Astrocyte of the cerebellum (primary cell): ENCODE measurements at regions not wholly inside any gene's neighbourhood (a gene's known extent, or its start where the extent isn't known, plus 50 kb on each side); places are given as distances from the start of the nearest gene placed in this dataset.

ENCODE experiments used
- DNase-seq: peaks from one replicate; pipeline ENCODE4 v3.0.0-alpha.2; 2011; ENCODE audit warnings: low read depth
- H3K4me3 ChIP-seq: 2 replicates; pipeline ENCODE4 v1.5.1; 2011; ENCODE audit warnings: mild to moderate bottlenecking, low read depth, low read length, moderate library complexity
- in situ Hi-C: cut with HindIII; loops from 2 replicates; pipeline ENCODE4 v1.10.0; 2017; ENCODE audit warnings: low sequenced_read_pairs
- TF ChIP-seq, protein P1 (sequence below): IDR thresholded peaks from 2 replicates; pipeline ENCODE4 v1.5.1; 2012; ENCODE audit warnings: low read length, low read depth, moderate library complexity, mild to moderate bottlenecking; ENCODE audit errors: missing control alignments

DNA sequence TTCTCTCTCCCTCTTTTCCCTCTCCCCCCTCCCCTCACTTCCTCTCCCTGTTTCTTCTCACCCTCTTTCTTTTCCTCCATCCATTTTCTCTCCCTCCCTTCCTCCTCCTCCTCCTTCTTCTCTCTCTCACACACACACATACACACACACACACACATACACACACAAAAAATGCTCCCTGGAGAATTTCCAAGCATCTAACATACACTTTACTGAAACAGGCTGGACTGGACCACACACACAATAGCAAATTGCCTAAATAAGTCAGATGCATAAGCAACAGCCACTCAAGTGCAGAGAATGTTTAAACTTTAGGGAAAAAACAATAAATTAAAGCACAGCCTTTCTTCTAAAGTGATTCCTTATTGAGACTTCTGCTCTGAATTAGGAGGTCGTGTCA, 267.7 kb downstream of the FGFR2 start:
- TF ChIP-seq, protein P1, sequence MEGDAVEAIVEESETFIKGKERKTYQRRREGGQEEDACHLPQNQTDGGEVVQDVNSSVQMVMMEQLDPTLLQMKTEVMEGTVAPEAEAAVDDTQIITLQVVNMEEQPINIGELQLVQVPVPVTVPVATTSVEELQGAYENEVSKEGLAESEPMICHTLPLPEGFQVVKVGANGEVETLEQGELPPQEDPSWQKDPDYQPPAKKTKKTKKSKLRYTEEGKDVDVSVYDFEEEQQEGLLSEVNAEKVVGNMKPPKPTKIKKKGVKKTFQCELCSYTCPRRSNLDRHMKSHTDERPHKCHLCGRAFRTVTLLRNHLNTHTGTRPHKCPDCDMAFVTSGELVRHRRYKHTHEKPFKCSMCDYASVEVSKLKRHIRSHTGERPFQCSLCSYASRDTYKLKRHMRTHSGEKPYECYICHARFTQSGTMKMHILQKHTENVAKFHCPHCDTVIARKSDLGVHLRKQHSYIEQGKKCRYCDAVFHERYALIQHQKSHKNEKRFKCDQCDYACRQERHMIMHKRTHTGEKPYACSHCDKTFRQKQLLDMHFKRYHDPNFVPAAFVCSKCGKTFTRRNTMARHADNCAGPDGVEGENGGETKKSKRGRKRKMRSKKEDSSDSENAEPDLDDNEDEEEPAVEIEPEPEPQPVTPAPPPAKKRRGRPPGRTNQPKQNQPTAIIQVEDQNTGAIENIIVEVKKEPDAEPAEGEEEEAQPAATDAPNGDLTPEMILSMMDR = no peak
- DNase-seq = no peak
- in situ Hi-C loops = no loop called here
- H3K4me3 ChIP-seq = no peak overlapping the region

DNA sequence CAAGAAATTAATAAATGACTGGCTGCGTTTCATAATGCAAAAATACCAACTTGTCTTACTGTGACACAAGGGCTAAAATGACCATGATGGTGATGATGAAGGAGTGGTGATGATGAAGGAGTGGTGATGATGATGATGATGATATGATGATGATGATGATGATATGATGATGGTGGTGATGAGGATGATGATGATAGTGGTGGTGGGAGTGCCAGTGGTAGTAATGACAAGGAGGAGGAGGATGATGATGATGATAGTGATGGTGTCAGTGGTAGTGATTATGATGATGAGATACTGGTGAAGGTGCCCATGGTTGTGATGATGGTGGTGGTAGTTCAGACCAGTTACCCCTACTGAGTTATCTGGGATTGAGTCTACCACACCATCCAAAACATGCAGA, 265.9 kb downstream of the FGFR2 start:
- in situ Hi-C loops = no loop called here
- DNase-seq = no peak
- no peak overlapping the region for H3K4me3 ChIP-seq
- TF ChIP-seq, protein P1 = no peak

DNA sequence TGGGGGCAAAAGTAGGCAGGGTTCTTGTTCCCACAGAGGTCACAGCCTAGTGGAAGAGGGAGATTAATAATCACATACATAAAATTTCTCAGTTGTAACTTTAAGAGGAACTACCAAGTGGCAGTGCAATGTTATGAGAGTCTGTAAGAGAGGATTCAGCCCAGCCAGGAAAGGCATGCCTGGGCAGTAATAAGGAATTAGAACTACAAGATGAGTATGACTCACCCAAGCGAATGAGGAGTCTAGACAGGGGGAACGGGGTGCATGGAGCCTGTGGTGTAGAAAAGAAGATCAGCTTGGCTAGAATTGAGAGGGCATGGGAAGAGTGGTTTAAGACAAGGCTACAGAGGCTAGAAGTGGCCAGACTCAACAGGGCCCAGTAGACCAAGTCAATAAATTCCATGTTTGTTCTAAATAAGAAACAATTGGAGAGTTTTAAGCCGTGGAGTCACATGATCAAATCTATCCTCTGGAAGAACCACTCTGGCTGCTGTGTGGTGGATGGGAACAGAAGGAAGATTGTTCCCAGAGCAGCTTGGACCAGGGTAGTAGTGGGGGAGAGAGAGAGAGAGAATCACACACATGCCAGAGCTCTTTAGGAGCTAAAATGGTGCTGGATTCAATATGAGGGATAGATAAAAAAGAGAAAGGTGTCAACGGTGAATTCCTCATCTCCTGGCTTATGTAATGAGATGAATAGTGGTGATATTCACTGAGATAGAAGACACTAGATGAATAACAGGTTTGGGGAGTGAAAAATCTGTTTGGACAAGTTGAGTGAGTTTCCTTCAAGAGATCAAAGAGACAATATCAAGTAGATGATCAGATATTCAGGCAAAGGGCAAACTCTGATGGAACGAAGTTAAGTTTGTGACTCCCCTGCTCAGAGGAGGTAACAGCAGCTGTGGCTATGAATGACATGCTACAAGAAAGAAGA, 265.1 kb downstream of the FGFR2 start:
- TF ChIP-seq, protein P1 = no peak
- no peak for DNase-seq
- H3K4me3 ChIP-seq = no peak overlapping the region
- in situ Hi-C loops = no loop called here

DNA sequence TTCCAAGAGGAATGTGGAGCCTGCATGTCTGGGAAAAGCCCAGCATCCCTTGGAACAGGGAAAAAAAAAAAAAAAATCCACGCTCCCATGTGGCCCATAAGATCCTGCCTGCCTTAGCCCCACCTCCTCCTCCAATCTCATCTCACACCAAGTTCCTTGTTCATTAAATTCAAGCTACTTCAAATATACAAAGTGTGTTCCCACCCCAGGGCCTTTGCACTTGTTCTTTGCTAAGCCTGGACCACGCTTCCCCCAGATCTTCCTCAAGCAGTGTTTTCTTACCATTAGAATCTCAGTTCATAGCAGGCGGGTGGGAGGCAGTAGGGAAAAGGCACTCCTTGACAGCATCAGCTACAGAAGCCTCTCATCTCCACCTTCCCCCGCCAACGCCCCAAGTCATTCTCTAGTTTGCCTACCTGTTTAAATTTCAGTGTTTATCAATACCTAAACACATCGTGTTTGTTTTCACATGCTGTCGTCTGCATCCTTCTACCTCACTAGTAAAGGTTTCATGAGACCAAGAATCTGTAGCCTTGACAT, 262.8 kb downstream of the FGFR2 start:
- TF ChIP-seq, protein P1 = no peak
- DNase-seq = no peak
- in situ Hi-C loops = no loop called here
- no peak overlapping the region for H3K4me3 ChIP-seq

DNA sequence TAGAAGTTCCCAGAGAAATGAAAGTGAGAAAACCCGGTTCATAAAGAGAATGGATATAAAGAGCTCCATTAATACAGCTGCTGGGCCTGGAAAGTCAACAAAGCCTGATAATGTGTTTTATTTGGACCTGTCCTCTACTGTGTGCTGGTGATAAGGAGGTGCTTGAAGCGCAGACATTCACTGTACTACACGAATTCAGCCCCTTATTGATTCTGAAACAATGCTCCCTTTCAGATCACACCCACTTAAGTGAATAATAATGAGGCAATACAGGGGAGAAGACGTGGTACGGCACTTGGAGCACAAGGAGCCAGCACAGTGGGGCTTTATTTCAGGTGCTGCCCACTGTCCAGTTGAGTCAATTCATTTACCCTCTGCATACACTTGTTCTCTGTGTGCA, 260.8 kb downstream of the FGFR2 start:
- DNase-seq = no peak
- in situ Hi-C loops = no loop called here
- TF ChIP-seq, protein P1 = no peak
- no peak overlapping the region for H3K4me3 ChIP-seq

DNA sequence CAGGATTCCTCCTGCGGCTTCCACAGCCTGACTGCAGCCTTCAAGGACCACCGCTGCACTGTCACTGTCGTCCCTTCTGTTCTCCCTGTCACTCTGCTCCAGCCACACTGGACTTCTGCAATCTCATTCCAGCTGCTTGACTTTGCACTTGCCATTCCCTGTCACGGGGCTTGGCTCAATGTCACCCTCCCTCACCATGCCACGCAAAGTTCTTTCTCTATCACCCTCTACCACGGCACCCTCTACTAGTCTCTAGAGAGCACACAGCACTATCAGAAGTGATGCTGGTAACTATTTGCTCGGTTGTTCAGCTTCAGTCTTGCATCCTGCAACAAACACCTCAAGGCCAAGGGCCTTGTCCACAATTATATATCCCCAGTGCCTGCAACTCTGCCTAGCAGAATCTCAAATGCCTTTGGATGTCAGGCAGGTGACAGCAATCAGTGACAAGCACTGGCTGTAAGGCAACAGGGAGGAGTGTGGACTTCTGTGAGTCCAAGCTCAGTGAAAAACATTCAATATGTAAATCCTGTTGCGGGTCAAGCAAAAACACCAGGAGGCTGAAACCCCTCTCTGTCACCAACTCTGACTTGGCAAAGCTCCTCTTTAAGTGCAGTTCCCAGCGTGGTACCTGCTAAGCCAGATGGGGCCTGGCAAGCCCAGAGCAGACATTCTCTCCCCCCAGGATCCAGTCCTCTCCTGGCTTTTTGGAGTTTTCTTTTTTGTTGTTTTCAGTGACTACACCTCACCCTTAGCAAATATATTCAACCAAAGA, 259.9 kb downstream of the FGFR2 start:
- no peak overlapping the region for H3K4me3 ChIP-seq
- TF ChIP-seq, protein P1 = no peak
- in situ Hi-C loops = no loop called here
- DNase-seq = no peak
